ENCODE measurements at regions not wholly inside any gene's neighbourhood (a gene's known extent, or its start where the extent isn't known, plus 50 kb on each side); places are given as distances from the start of the nearest gene placed in this dataset.
A peak's percentile ranks its signal among the peaks of the same experiment; 100 is the strongest.

DNA sequence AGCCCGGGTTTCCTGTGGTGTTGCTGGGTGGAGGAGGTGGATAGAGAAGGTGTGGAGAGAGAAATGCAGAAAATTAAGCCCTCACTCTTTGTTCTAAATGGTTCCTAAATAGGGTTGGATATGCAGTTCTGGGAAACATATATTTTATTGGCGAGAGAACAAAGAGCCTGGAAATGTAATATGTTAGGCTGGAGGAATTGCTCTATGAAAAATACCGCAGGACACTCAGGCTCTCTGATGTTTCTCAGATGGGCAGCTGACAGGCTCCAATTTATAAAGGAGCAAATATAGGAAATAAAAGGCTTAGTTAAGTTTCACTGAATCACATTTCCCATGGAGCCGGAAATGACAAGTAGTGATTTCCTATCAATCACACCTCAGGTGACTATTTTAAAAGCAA lies 428.0 kb downstream of the TMEM135 start:
- DNase-seq (ENCODE audit: extremely low read depth, low read depth) = no peak
- no peak overlapping the region for H3K4me3 ChIP-seq (replicated peaks; ENCODE audit: low read depth, low read length)
- TF ChIP-seq CTCF (IDR thresholded peaks at IDR 0.05; ENCODE audit: low read depth, low read length, missing control alignments) = no peak

- H3K4me3 ChIP-seq (replicated peaks; ENCODE audit: low read depth, low read length) = no peak overlapping the region
- DNase-seq (ENCODE audit: extremely low read depth, low read depth) = no peak
These were observed 425.9 kb downstream of the TMEM135 start for GRCh38 chr11:87463486-87464102.

DNA sequence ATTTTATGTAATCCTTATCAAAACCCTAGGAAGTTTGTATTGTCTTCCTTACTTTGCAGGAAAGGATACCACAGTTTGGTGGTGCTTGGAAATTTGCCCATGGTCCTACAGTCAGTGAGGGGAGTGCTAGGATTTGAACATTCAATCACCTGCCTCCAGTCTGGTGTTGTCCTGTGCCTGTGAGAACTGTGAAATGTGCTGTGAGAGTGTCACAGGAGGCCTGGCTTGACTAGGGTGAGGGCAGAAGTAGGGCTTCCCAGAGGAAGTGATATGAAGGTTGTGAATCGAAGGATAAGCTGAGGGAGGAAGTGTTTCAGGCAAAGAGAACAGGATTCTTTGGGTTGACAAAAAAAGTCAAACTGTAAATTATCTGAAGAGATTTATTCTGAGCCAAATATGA lies 424.4 kb downstream of the TMEM135 start:
- TF ChIP-seq CTCF (IDR thresholded peaks at IDR 0.05; ENCODE audit: low read depth, low read length, missing control alignments) = no peak
- DNase-seq (ENCODE audit: extremely low read depth, low read depth) = no peak
- H3K4me3 ChIP-seq (replicated peaks; ENCODE audit: low read depth, low read length) = no peak overlapping the region

More at GRCh38 chr11:87463486-87464102, 425.9 kb downstream of the TMEM135 start:
- TF ChIP-seq CTCF (IDR thresholded peaks at IDR 0.05; ENCODE audit: low read depth, low read length, missing control alignments) = peak; percentile 30

DNA sequence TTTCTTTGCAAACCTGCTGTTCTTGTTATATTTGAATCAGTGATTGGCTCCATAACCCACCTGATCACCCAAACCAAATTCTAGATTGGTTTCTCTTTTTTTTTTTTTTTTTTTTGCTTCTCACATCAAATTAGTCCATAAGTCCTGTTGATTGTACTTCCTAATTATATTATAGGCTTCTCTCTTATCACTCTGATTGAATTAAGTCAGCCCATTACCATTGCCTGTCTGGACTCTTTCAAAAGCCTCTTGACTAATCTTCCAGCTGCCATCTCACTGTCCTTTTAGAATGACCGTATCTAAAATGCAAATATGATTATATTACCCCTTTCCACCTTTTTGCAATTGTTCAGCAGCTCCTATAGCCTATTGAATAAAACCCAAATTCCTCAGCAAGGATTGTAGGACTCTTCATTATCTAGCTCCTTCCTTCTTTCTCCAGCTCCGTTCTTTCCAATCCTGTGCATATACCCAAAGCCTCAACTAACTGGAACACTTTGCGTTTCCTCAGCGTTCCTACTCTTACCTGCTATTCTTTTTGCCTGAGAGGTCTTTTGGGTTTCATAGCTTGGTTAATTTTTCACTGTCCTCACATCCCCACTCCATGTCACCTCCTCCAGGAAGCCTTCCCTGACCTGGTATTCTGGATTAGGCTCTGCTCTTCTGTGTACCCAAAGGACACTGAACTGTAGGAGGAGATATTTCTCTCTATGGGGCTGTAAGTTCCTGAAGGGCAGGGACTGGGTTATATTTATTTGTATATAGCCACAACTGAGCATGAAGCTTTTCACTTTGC lies 423.3 kb downstream of the TMEM135 start:
- TF ChIP-seq CTCF (IDR thresholded peaks at IDR 0.05; ENCODE audit: low read depth, low read length, missing control alignments) = no peak

GRCh38 chr11:87460279-87460678 lies 422.5 kb downstream of the TMEM135 start:
- H3K4me3 ChIP-seq (replicated peaks; ENCODE audit: low read depth, low read length) = no peak overlapping the region
- no peak for TF ChIP-seq CTCF (IDR thresholded peaks at IDR 0.05; ENCODE audit: low read depth, low read length, missing control alignments)
- DNase-seq (ENCODE audit: extremely low read depth, low read depth) = no peak

More for the DNA sequence above, 423.3 kb downstream of the TMEM135 start:
- no peak overlapping the region for H3K4me3 ChIP-seq (replicated peaks; ENCODE audit: low read depth, low read length)
- no peak for DNase-seq (ENCODE audit: extremely low read depth, low read depth)

- DNase-seq (ENCODE audit: extremely low read depth, low read depth) = no peak
- no peak overlapping the region for H3K4me3 ChIP-seq (replicated peaks; ENCODE audit: low read depth, low read length)
- no peak for TF ChIP-seq CTCF (IDR thresholded peaks at IDR 0.05; ENCODE audit: low read depth, low read length, missing control alignments)
These were observed 421.6 kb downstream of the TMEM135 start for GRCh38 chr11:87459351-87459750.
